Panc1 (cell line): ENCODE measurements at regions not wholly inside any gene's neighbourhood (a gene's known extent, or its start where the extent isn't known, plus 50 kb on each side); places are given as distances from the start of the nearest gene placed in this dataset.

ENCODE experiments used
- ATAC-seq: fragments of 200-7000 bp; cut with Tn5 transposase; 2 replicates; pipeline ENCODE4 v1.9.1; 2020; ENCODE audit warnings: mild to moderate bottlenecking, moderate library complexity
- BruUV-seq: library from RNA; stranded (reverse); fragments of 400-500 nt; replicated peaks from 2 replicates; lab custom pipeline; 2021; lab: Mats Ljungman, UMichigan
- CTCF ChIA-PET: fragments of 300-600 bp; sonication (Branson Sonifier 250); formaldehyde crosslinking; loops from one replicate; lab custom pipeline; 2022; ENCODE audit warnings: antibody characterized with exemption; lab: Charles Lee
- POLR2A ChIA-PET: fragments of 300-600 bp; sonication (Branson Sonifier 250); formaldehyde crosslinking; loops from one replicate; lab custom pipeline; 2022; ENCODE audit warnings: antibody characterized with exemption; lab: Charles Lee
- DNase-seq: peaks from one replicate; pipeline ENCODE4 v3.0.0-alpha.2; 2010; ENCODE audit warnings: low read depth, low spot score
- H3K27ac ChIP-seq: 2 replicates; pipeline ENCODE4 v1.5.1; 2011; ENCODE audit warnings: mild to moderate bottlenecking, low read length, inconsistent platforms
- H3K27me3 ChIP-seq: fragments of 200-500 bp; sonication (Bioruptor generic); 2 replicates; pipeline ENCODE4 v1.6.0; 2014; ENCODE audit warnings: low read length, inconsistent platforms; ENCODE audit not compliant: control insufficient read depth, insufficient read depth
- H3K36me3 ChIP-seq: fragments of 200-500 bp; sonication (Bioruptor generic); 2 replicates; pipeline ENCODE4 v1.5.1; 2014; ENCODE audit warnings: inconsistent platforms, mild to moderate bottlenecking, low read length, moderate library complexity; ENCODE audit not compliant: control insufficient read depth, insufficient read depth
- H3K4me1 ChIP-seq: 2 replicates; pipeline ENCODE4 v1.5.1; 2011; ENCODE audit warnings: inconsistent platforms, mild to moderate bottlenecking, low read length, moderate library complexity; ENCODE audit not compliant: control insufficient read depth, insufficient read depth
- H3K4me3 ChIP-seq, 2 experiments: 2 replicates each; pipeline ENCODE4 v1.5.1; 2011 to 2012; ENCODE audit warnings: low read depth in 2 of 2, low read length in 2 of 2, mild to moderate bottlenecking in 2 of 2, inconsistent platforms in 1 of 2, moderate library complexity in 1 of 2
- H3K9me3 ChIP-seq: fragments of 200-500 bp; sonication (Bioruptor generic); 2 replicates; pipeline ENCODE4 v1.5.1; 2014; ENCODE audit warnings: low read depth, mild to moderate bottlenecking, inconsistent platforms, low read length, moderate library complexity; ENCODE audit not compliant: control insufficient read depth, insufficient read depth
- POLR2AphosphoS5 ChIP-seq: IDR thresholded peaks from 2 replicates; pipeline ENCODE4 v1.6.1; 2012; ENCODE audit warnings: mild to moderate bottlenecking, low read depth, low read length, moderate library complexity
- SIN3A ChIP-seq: IDR thresholded peaks from 2 replicates; pipeline ENCODE4 v1.6.1; 2012; ENCODE audit warnings: low read depth, mild to moderate bottlenecking, low read length, moderate library complexity, borderline replicate concordance; ENCODE audit not compliant: insufficient read depth
- TCF7L2 ChIP-seq: IDR thresholded peaks from 2 replicates; pipeline ENCODE4 v1.6.1; 2011; ENCODE audit warnings: mild to moderate bottlenecking, low read depth, low read length, inconsistent platforms
- in situ Hi-C: cut with HindIII; loops from 2 replicates; pipeline ENCODE4 v1.10.0; 2016; ENCODE audit warnings: low sequenced_read_pairs, low pct_unique_long_range_greater_than_20kb
- intact Hi-C: fragments of 100-400 bp; cut with micrococcal nuclease; formaldehyde crosslinking; loops from one replicate; pipeline ENCODE4 v1.10.0; 2022; ENCODE audit not compliant: unreplicated experiment
- TF ChIP-seq, protein P1 (sequence below), 2 experiments: IDR thresholded peaks; 2 replicates each; pipeline ENCODE4 v1.6.1; 2011 to 2012; ENCODE audit warnings: low read depth in 2 of 2, control low read depth in 1 of 2, low read length in 1 of 2, mild to moderate bottlenecking in 1 of 2, moderate library complexity in 1 of 2; ENCODE audit not compliant: insufficient read depth in 1 of 2
- TF ChIP-seq, protein P2 (sequence below): fragments of 450-650 bp; IDR thresholded peaks from 2 replicates; pipeline ENCODE4 v1.5.1; 2017; ENCODE audit warnings: mild to moderate bottlenecking

DNA sequence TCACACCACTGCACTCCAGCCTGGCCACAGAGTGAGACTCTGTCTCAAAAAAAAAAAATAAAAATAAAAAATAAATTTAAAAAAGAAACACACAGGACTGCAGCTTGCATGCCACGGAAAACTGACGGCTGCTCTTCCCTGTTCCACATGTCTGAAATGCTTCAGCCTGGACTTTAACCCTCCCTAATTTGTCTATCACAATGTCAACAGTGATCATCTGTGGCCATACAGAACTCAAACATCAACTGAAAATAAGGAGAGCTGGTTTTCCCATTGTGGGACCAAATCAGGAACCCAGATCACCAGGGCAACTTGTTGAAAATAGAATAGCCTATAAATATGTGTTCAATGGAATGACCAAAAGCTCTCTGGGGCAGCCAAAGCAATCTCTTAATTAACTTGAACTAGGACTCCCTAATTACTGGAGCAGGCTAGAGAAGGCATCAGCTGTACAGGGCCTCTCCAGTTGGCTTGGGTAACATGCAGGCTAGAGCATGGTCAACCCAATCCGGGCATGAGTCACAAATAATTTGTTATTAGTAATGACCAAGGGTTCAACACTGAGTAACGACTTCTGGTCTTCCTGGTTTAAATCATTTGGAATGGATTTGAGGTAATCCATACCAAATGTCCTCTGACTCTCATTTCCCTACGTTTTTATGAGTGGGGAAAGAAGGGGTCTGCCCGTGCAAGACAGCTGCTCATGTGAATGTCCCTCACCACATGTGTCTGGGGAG, 62.7 kb upstream of the KAZN start:
- intact Hi-C loops, result no loop called here
- Histone ChIP-seq H3K27me3 (peaks cover 9% of the 10 kb centered on the region), H3K36me3 (no peaks in the 10 kb centered on the region), H3K27ac (no peak overlapping the region), H3K4me1 (no peaks in the 10 kb centered on the region), H3K4me3 (no peak overlapping the region), H3K9me3 (no peaks in the 10 kb centered on the region)
- ChIA-PET CTCF (no interaction called here), POLR2A (no interaction called here)
- in situ Hi-C loops, result no loop called here
- DNase-seq (no peak), ATAC-seq (no peak)
- BruUV-seq, result no TSS peak
- TF ChIP-seq, protein P1, sequence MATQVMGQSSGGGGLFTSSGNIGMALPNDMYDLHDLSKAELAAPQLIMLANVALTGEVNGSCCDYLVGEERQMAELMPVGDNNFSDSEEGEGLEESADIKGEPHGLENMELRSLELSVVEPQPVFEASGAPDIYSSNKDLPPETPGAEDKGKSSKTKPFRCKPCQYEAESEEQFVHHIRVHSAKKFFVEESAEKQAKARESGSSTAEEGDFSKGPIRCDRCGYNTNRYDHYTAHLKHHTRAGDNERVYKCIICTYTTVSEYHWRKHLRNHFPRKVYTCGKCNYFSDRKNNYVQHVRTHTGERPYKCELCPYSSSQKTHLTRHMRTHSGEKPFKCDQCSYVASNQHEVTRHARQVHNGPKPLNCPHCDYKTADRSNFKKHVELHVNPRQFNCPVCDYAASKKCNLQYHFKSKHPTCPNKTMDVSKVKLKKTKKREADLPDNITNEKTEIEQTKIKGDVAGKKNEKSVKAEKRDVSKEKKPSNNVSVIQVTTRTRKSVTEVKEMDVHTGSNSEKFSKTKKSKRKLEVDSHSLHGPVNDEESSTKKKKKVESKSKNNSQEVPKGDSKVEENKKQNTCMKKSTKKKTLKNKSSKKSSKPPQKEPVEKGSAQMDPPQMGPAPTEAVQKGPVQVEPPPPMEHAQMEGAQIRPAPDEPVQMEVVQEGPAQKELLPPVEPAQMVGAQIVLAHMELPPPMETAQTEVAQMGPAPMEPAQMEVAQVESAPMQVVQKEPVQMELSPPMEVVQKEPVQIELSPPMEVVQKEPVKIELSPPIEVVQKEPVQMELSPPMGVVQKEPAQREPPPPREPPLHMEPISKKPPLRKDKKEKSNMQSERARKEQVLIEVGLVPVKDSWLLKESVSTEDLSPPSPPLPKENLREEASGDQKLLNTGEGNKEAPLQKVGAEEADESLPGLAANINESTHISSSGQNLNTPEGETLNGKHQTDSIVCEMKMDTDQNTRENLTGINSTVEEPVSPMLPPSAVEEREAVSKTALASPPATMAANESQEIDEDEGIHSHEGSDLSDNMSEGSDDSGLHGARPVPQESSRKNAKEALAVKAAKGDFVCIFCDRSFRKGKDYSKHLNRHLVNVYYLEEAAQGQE (IDR thresholded peaks at IDR 0.05; ENCODE audit: insufficient read depth in 1 of 2, low read depth in 2 of 2, low read length in 1 of 2), result no peak
- TF ChIP-seq POLR2AphosphoS5, result no peak
- TF ChIP-seq SIN3A, result no peak
- TF ChIP-seq, protein P2, sequence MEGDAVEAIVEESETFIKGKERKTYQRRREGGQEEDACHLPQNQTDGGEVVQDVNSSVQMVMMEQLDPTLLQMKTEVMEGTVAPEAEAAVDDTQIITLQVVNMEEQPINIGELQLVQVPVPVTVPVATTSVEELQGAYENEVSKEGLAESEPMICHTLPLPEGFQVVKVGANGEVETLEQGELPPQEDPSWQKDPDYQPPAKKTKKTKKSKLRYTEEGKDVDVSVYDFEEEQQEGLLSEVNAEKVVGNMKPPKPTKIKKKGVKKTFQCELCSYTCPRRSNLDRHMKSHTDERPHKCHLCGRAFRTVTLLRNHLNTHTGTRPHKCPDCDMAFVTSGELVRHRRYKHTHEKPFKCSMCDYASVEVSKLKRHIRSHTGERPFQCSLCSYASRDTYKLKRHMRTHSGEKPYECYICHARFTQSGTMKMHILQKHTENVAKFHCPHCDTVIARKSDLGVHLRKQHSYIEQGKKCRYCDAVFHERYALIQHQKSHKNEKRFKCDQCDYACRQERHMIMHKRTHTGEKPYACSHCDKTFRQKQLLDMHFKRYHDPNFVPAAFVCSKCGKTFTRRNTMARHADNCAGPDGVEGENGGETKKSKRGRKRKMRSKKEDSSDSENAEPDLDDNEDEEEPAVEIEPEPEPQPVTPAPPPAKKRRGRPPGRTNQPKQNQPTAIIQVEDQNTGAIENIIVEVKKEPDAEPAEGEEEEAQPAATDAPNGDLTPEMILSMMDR, result no peak
- no peak for TF ChIP-seq TCF7L2

DNA sequence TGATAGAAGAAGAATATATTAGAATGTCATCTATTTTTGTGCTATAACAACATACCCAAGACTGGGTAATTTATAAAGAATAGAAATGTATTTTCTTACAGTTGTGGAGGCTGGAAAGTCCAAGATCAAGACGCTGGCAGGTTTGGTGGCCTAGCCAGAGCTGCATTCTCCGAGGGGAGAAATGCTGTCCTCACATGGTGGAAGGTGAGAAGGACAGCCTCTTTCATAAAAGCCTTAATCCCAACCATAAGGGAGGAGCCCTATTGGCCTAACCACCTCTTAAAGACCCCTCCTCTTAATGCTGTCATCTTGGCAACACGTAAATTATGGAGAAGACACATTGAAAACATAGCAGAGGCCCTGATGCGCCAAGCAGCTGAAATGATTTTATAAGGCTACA, 60.1 kb upstream of the KAZN start:
- Histone ChIP-seq H3K4me1 (no peaks in the 10 kb centered on the region), H3K4me3 (no peak overlapping the region), H3K27ac (no peak overlapping the region), H3K9me3 (no peaks in the 10 kb centered on the region), H3K36me3 (no peaks in the 10 kb centered on the region), H3K27me3 (peaks cover 9% of the 10 kb centered on the region)
- TF ChIP-seq POLR2AphosphoS5, result no peak
- TF ChIP-seq, protein P2, result peak; percentile 36
- TF ChIP-seq SIN3A, result no peak
- TF ChIP-seq, protein P1 (IDR thresholded peaks at IDR 0.05; ENCODE audit: insufficient read depth in 1 of 2, low read depth in 2 of 2, low read length in 1 of 2), result no peak
- no TSS peak for BruUV-seq
- POLR2A ChIA-PET, result no interaction called here
- intact Hi-C loops, result no loop called here
- DNase-seq (no peak), ATAC-seq (no peak)
- in situ Hi-C loops, result no loop called here
- CTCF ChIA-PET, result no interaction called here
